Suprapubic skin (tissue), 3 donors: ENCODE measurements at regions not wholly inside any gene's neighbourhood (a gene's known extent, or its start where the extent isn't known, plus 50 kb on each side); places are given as distances from the start of the nearest gene placed in this dataset.

Experiments used
- CTCF ChIP-seq, 2 donors: fragments of 200-600 bp in 1 of 2; fragments of 450-650 bp in 1 of 2; sonication (generic) in 1 of 2; IDR thresholded peaks; one replicate each; pipeline ENCODE4 v1.5.1; 2016 to 2019; ENCODE audit warnings: antibody characterized with exemption in 2 of 2, mild to moderate bottlenecking in 1 of 2, moderate library complexity in 1 of 2
- EP300 ChIP-seq: sonication (generic); formaldehyde crosslinking; IDR thresholded peaks from one replicate; pipeline ENCODE4 v1.6.1; 2017; ENCODE audit warnings: antibody characterized with exemption
- POLR2A ChIP-seq, 2 donors: fragments of 450-650 bp; IDR thresholded peaks; one replicate each; pipeline ENCODE4 v1.6.1; 2017; ENCODE audit warnings: antibody characterized with exemption in 2 of 2, mild to moderate bottlenecking in 2 of 2, moderate library complexity in 2 of 2

- TF ChIP-seq CTCF (IDR thresholded peaks at IDR 0.05) (no peak), EP300 (no peak), POLR2A (IDR thresholded peaks at IDR 0.05) (no peak)
Measured at GRCh38 chr18:55031164-55031563, 71.9 kb upstream of the CCDC68 start.
